ENCODE measurements at regions not wholly inside any gene's neighbourhood (a gene's known extent, or its start where the extent isn't known, plus 50 kb on each side); places are given as distances from the start of the nearest gene placed in this dataset.

- Histone ChIP-seq H3K4me1 (ENCODE audit: control insufficient read depth, insufficient read depth, low read length) (no peaks in the 10 kb centered on the region), H3K9me3 (ENCODE audit: control insufficient read depth, insufficient read depth, low read depth, low read length) (no peaks in the 10 kb centered on the region), H3K27ac (ENCODE audit: extremely low read depth, low read depth, low read length) (no peak overlapping the region), H3K4me3 (ENCODE audit: low read depth, low read length) (no peak overlapping the region), H3K36me3 (ENCODE audit: control insufficient read depth in 2 of 2, insufficient read depth in 1 of 2, low read length in 2 of 2) (no peaks in the 10 kb centered on the region)
- CTCF ChIA-PET, result interaction anchor here (0.6 kb wide), 2 partner anchors 15 to 186 kb away, joined by 4 read pairs; no protein-coding TSS in a partner anchor
- POLR2A ChIA-PET, result no interaction called here
- TF ChIP-seq ZNF140 (tag by site-specific recombination; IDR thresholded peaks at IDR 0.05) (no peak), ZNF335 (tag by site-specific recombination; conservative IDR thresholded peaks at IDR 0.05) (no peak), ZBTB7A (tag by site-specific recombination; IDR thresholded peaks at IDR 0.05; ENCODE audit: low read depth) (no peak), ZBTB1 (tag by site-specific recombination; IDR thresholded peaks at IDR 0.05) (no peak), ZSCAN23 (tag by site-specific recombination; IDR thresholded peaks at IDR 0.05) (no peak)
Measured at GRCh38 chr13:73335944-73336343, 277.1 kb downstream of the KLF5 start.

GRCh38 chr13:73335210-73335609 is 276.4 kb downstream of the KLF5 start:
- H3K27ac ChIP-seq (ENCODE audit: extremely low read depth, low read depth, low read length), result no peak overlapping the region
- ChIA-PET CTCF (no interaction called here), POLR2A (no interaction called here)
- H3K9me3 ChIP-seq (ENCODE audit: control insufficient read depth, insufficient read depth, low read depth, low read length), result no peaks in the 10 kb centered on the region
- H3K4me3 ChIP-seq (ENCODE audit: low read depth, low read length), result no peak overlapping the region
- no peaks in the 10 kb centered on the region for H3K4me1 ChIP-seq (ENCODE audit: control insufficient read depth, insufficient read depth, low read length)
- no peaks in the 10 kb centered on the region for H3K36me3 ChIP-seq (ENCODE audit: control insufficient read depth in 2 of 2, insufficient read depth in 1 of 2, low read length in 2 of 2)
- no peak for TF ChIP-seq ZNF555 (tag by site-specific recombination; conservative IDR thresholded peaks at IDR 0.05)
- TF ChIP-seq BCL11B (tag by site-specific recombination; IDR thresholded peaks at IDR 0.05; ENCODE audit: low read depth), result no peak
- TF ChIP-seq ZNF596 (tag by site-specific recombination; IDR thresholded peaks at IDR 0.05), result no peak
- no peak for TF ChIP-seq KLF17 (tag by site-specific recombination; IDR thresholded peaks at IDR 0.05)
- no peak for TF ChIP-seq ZNF16 (tag by site-specific recombination; IDR thresholded peaks at IDR 0.05; ENCODE audit: low read depth)
- TF ChIP-seq, protein P1, sequence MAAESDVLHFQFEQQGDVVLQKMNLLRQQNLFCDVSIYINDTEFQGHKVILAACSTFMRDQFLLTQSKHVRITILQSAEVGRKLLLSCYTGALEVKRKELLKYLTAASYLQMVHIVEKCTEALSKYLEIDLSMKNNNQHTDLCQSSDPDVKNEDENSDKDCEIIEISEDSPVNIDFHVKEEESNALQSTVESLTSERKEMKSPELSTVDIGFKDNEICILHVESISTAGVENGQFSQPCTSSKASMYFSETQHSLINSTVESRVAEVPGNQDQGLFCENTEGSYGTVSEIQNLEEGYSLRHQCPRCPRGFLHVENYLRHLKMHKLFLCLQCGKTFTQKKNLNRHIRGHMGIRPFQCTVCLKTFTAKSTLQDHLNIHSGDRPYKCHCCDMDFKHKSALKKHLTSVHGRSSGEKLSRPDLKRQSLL (tag by site-specific recombination; IDR thresholded peaks at IDR 0.05), result no peak
- no peak for TF ChIP-seq ZNF791 (tag by site-specific recombination; IDR thresholded peaks at IDR 0.05)
- no peak for TF ChIP-seq ZNF266 (tag by site-specific recombination; IDR thresholded peaks at IDR 0.05; ENCODE audit: low read depth)
- no peak for TF ChIP-seq ZNF830 (tag by site-specific recombination; IDR thresholded peaks at IDR 0.05; ENCODE audit: low read depth)
- TF ChIP-seq GFI1B (tag by site-specific recombination; IDR thresholded peaks at IDR 0.05), result no peak
- TF ChIP-seq ZSCAN4 (tag by site-specific recombination; IDR thresholded peaks at IDR 0.05), result no peak
- TF ChIP-seq ZNF311 (tag by site-specific recombination; IDR thresholded peaks at IDR 0.05; ENCODE audit: borderline replicate concordance), result no peak

- H3K4me3 ChIP-seq (ENCODE audit: low read depth, low read length), result no peak overlapping the region
- ChIA-PET POLR2A (no interaction called here), CTCF (interaction anchor here (0.5 kb wide), 1 partner anchor 35 kb away, joined by 6 read pairs; no protein-coding TSS in a partner anchor)
- no peak overlapping the region for H3K27ac ChIP-seq (ENCODE audit: extremely low read depth, low read depth, low read length)
- H3K36me3 ChIP-seq (ENCODE audit: control insufficient read depth in 2 of 2, insufficient read depth in 1 of 2, low read length in 2 of 2), result no peaks in the 10 kb centered on the region
- no peaks in the 10 kb centered on the region for H3K4me1 ChIP-seq (ENCODE audit: control insufficient read depth, insufficient read depth, low read length)
- H3K9me3 ChIP-seq (ENCODE audit: control insufficient read depth, insufficient read depth, low read depth, low read length), result no peaks in the 10 kb centered on the region
- TF ChIP-seq ZNF664 (tag by site-specific recombination; IDR thresholded peaks at IDR 0.05) (no peak), ZNF146 (tag by site-specific recombination; IDR thresholded peaks at IDR 0.05) (no peak), ZEB2 (tag by site-specific recombination; IDR thresholded peaks at IDR 0.05) (no peak), ZBTB8A (tag by site-specific recombination; IDR thresholded peaks at IDR 0.05) (no peak), ZNF792 (tag by site-specific recombination; IDR thresholded peaks at IDR 0.05) (no peak), PRDM6 (tag by site-specific recombination; IDR thresholded peaks at IDR 0.05) (no peak), ZNF292 (tag by site-specific recombination; IDR thresholded peaks at IDR 0.05; ENCODE audit: borderline replicate concordance, low read depth) (no peak)
- TF ChIP-seq, protein P2, sequence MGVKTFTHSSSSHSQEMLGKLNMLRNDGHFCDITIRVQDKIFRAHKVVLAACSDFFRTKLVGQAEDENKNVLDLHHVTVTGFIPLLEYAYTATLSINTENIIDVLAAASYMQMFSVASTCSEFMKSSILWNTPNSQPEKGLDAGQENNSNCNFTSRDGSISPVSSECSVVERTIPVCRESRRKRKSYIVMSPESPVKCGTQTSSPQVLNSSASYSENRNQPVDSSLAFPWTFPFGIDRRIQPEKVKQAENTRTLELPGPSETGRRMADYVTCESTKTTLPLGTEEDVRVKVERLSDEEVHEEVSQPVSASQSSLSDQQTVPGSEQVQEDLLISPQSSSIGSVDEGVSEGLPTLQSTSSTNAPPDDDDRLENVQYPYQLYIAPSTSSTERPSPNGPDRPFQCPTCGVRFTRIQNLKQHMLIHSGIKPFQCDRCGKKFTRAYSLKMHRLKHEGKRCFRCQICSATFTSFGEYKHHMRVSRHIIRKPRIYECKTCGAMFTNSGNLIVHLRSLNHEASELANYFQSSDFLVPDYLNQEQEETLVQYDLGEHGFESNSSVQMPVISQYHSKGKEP (tag by site-specific recombination; IDR thresholded peaks at IDR 0.05), result no peak
Measured at GRCh38 chr13:73334445-73334844, 275.6 kb downstream of the KLF5 start.

All from HEK293 (cell line).